Thyroid gland (tissue), 4 donors: ENCODE measurements at regions not wholly inside any gene's neighbourhood (a gene's known extent, or its start where the extent isn't known, plus 50 kb on each side); places are given as distances from the start of the nearest gene placed in this dataset.

Experiments used
- POLR2A ChIP-seq, 2 donors: fragments of 450-650 bp; IDR thresholded peaks; one replicate each; pipeline ENCODE4 v1.6.1; 2017; ENCODE audit warnings: antibody characterized with exemption in 2 of 2, mild to moderate bottlenecking in 2 of 2, moderate library complexity in 1 of 2
- TF ChIP-seq, protein P1 (sequence below), 6 experiments: fragments of 200-600 bp in 3 of 6; fragments of 450-650 bp in 3 of 6; sonication (generic) in 3 of 6; IDR thresholded peaks; one replicate each; pipeline ENCODE4 v1.5.1; 2016 to 2019; ENCODE audit warnings: antibody characterized with exemption in 6 of 6, mild to moderate bottlenecking in 2 of 6, inconsistent platforms in 1 of 6, moderate library complexity in 1 of 6

DNA sequence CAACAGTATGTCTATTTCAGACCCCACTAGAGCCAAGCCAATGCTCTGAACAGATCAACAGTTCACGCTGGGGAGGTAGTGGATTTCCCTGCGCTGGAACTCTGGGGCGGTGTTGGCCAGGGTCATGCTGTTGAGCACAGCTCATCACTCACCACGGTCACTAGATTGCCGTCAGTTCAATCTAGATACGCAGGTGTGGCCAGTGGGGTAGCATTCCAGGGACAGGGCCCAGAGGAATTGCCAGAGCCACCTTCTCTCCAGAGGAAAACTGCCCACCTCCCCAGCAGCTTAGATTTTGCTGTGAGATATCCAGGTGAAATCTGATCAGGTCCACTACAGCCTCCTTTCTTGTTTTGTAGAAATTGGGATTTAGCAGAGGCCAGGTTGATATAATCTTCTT lies 101.8 kb downstream of the SOX11 start:
- TF ChIP-seq, protein P1, sequence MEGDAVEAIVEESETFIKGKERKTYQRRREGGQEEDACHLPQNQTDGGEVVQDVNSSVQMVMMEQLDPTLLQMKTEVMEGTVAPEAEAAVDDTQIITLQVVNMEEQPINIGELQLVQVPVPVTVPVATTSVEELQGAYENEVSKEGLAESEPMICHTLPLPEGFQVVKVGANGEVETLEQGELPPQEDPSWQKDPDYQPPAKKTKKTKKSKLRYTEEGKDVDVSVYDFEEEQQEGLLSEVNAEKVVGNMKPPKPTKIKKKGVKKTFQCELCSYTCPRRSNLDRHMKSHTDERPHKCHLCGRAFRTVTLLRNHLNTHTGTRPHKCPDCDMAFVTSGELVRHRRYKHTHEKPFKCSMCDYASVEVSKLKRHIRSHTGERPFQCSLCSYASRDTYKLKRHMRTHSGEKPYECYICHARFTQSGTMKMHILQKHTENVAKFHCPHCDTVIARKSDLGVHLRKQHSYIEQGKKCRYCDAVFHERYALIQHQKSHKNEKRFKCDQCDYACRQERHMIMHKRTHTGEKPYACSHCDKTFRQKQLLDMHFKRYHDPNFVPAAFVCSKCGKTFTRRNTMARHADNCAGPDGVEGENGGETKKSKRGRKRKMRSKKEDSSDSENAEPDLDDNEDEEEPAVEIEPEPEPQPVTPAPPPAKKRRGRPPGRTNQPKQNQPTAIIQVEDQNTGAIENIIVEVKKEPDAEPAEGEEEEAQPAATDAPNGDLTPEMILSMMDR (IDR thresholded peaks at IDR 0.05) = no peak
- no peak for TF ChIP-seq POLR2A (IDR thresholded peaks at IDR 0.05)
